ENCODE measurements at regions not wholly inside any gene's neighbourhood (a gene's known extent, or its start where the extent isn't known, plus 50 kb on each side); places are given as distances from the start of the nearest gene placed in this dataset.

DNA sequence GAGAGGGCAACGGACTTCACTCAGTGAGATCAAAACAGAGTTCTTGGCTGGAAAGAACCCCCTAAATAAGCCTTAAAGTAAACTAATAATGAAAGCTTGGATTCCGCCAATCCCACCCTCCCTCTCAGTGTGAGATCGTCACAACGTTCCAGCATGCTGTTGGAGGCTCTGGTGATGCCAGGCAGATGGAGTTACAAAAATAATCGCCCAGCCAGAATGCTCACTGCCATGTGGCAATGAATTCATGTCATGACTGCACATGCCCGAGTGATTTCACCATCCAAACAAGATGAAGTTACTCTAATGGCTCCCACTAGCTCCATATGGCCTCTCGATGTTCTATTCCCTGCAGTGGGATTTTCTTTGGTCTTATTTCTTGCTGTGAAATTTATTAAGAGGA is 248.0 kb downstream of the SPATA18 start:
- no peaks in the 10 kb centered on the region for H4K20me1 ChIP-seq (ENCODE audit: insufficient read depth)
- H3K9me2 ChIP-seq (ENCODE audit: insufficient read depth) = no peaks in the 10 kb centered on the region
- H3K9ac ChIP-seq = no peak overlapping the region
- no peaks in the 10 kb centered on the region for H3K36me3 ChIP-seq (ENCODE audit: low read depth)
- DNase-seq = peak; percentile 45
- no peaks in the 10 kb centered on the region for H3K4me1 ChIP-seq (ENCODE audit: insufficient read depth)
- no peak overlapping the region for H3K27ac ChIP-seq
- H3F3A ChIP-seq (ENCODE audit: insufficient read depth) = no peaks in the 10 kb centered on the region
- peak overlapping the region; percentile 29 for H2AFZ ChIP-seq
- H3K27me3 ChIP-seq (replicated peaks; ENCODE audit: insufficient read depth) = no peaks in the 10 kb centered on the region
- TF ChIP-seq EZH2phosphoT487 (IDR thresholded peaks at IDR 0.05; ENCODE audit: insufficient read depth, low read depth) (no peak), EZH2 (IDR thresholded peaks at IDR 0.05; ENCODE audit: insufficient read depth, poor library complexity, severe bottlenecking) (no peak)
- H3K4me2 ChIP-seq (ENCODE audit: unreplicated experiment) = peak overlapping the region; percentile 17
- H3K4me3 ChIP-seq = 0 out of 2 replicates have a peak overlapping the region, but pooled peaks have one; percentile 4
- 5 to 6% methylated on average over 7 of the region's 7 CpGs for WGBS, 2 experiments (ENCODE audit: low coverage in 1 of 2, low lambda C conversion rate in 2 of 2, missing lambda C conversion rate in 2 of 2)
- no peaks in the 10 kb centered on the region for H3K79me2 ChIP-seq (ENCODE audit: insufficient read depth)
- in situ Hi-C loops (cut with MboI) = no loop called here
- H3K9me3 ChIP-seq (ENCODE audit: low read depth) = no peaks in the 10 kb centered on the region

DNA sequence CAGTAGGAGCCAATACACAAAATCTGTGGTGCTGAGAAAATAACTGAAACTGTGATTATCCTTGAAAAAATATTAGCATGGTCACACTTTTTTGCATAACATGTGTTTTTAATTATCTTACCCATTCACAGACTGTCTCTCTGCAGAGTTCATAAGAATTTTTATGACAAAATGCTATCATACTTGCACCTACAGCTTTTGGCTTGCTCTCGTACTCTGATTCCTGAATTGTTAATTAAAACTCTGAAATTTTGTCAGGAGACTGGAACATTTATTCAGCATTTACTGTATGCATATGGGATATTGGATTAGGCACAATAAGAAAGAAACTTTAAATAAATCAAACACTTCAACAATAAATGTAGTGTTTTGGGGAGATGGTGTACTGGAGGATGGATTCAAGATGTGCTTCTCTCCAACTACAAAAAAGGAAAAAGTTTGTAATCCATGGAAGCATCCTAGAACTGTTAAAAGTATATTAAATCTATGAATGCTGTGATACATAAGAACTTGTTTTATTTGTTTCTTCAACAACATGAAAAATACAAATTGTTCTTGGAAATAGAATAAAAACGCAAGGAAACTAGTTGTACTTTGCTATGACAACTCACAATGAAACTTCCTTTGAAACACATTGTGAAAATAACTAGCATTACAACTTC is 260.5 kb downstream of the SPATA18 start:
- in situ Hi-C loops (cut with MboI) = no loop called here
- Histone ChIP-seq H3K9me3 (ENCODE audit: low read depth) (no peaks in the 10 kb centered on the region), H3F3A (ENCODE audit: insufficient read depth) (no peaks in the 10 kb centered on the region), H3K4me2 (ENCODE audit: unreplicated experiment) (no peak overlapping the region), H2AFZ (no peak overlapping the region), H3K4me1 (ENCODE audit: insufficient read depth) (no peaks in the 10 kb centered on the region), H3K4me3 (no peak overlapping the region), H3K9ac (no peak overlapping the region), H3K27me3 (replicated peaks; ENCODE audit: insufficient read depth) (no peaks in the 10 kb centered on the region; the same call in 1 of the 2 replicates), H3K27ac (no peak overlapping the region), H4K20me1 (ENCODE audit: insufficient read depth) (no peaks in the 10 kb centered on the region), H3K9me2 (ENCODE audit: insufficient read depth) (no peaks in the 10 kb centered on the region), H3K36me3 (ENCODE audit: low read depth) (no peaks in the 10 kb centered on the region), H3K79me2 (ENCODE audit: insufficient read depth) (no peaks in the 10 kb centered on the region)
- TF ChIP-seq EZH2 (IDR thresholded peaks at IDR 0.05; ENCODE audit: insufficient read depth, poor library complexity, severe bottlenecking) (no peak), EZH2phosphoT487 (IDR thresholded peaks at IDR 0.05; ENCODE audit: insufficient read depth, low read depth) (no peak)
- 34 to 40% methylated on average over 2 of the region's 2 CpGs for WGBS, 2 experiments (ENCODE audit: low coverage in 1 of 2, low lambda C conversion rate in 2 of 2, missing lambda C conversion rate in 2 of 2)
- DNase-seq = no peak

DNA sequence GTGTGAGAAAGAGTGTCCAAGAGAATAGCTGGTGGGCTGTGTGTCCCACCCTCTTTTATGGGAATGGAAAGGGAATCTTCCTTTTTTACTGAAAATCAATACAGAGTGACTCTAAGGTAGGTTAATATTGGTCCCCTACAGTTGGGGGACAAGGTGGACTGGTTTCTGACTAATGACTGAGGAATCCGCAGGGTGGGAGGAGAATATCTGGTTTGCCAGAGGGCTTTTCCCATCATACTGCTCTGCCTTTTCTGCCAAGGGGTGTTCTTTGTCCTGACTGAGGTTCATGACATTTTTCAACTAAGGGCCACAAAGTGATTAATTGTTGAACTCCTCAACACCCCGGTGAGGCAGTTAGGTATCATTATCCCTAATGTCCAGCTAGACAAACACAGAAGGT is 261.6 kb downstream of the SPATA18 start:
- no peak overlapping the region for H3K27ac ChIP-seq
- 27 to 41% methylated on average over 2 of the region's 2 CpGs for WGBS, 2 experiments (ENCODE audit: low coverage in 1 of 2, low lambda C conversion rate in 2 of 2, missing lambda C conversion rate in 2 of 2)
- no peak for DNase-seq

DNA sequence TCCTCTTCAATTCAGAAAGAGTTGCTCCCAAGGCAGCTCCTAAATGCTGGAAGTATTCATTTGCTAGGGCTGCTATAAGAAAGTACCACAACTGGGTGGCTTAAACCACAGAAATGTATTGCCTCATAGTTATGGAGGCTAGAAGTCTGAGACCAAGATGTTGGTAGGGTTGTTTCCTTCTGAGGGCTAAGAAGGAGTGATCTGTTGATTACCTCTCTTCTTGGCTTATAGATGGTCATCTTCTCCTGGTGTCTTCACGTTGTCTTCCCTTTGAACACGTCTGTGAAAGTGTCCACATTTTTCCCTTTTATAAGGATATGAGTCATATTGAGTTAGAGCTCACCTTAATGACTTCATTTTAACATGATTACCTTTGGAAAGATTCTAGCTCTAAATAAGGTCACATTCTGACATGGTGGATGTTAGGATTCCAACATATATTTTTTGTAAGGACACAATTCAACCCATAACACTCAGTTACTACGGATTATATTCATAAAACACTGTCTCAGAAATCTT is 266.3 kb downstream of the SPATA18 start:
- in situ Hi-C loops (cut with MboI) = no loop called here

More for the DNA sequence above, 261.6 kb downstream of the SPATA18 start:
- Histone ChIP-seq H3K27me3 (replicated peaks; ENCODE audit: insufficient read depth) (no peaks in the 10 kb centered on the region), H3K4me1 (ENCODE audit: insufficient read depth) (no peaks in the 10 kb centered on the region), H3K4me2 (ENCODE audit: unreplicated experiment) (no peak overlapping the region), H3K4me3 (no peak overlapping the region), H4K20me1 (ENCODE audit: insufficient read depth) (no peaks in the 10 kb centered on the region), H2AFZ (no peak overlapping the region), H3K9me2 (ENCODE audit: insufficient read depth) (no peaks in the 10 kb centered on the region), H3K9ac (no peak overlapping the region), H3F3A (ENCODE audit: insufficient read depth) (no peaks in the 10 kb centered on the region), H3K79me2 (ENCODE audit: insufficient read depth) (no peaks in the 10 kb centered on the region), H3K9me3 (ENCODE audit: low read depth) (no peaks in the 10 kb centered on the region), H3K36me3 (ENCODE audit: low read depth) (no peaks in the 10 kb centered on the region)
- TF ChIP-seq EZH2phosphoT487 (IDR thresholded peaks at IDR 0.05; ENCODE audit: insufficient read depth, low read depth) = no peak
- TF ChIP-seq EZH2 (IDR thresholded peaks at IDR 0.05; ENCODE audit: insufficient read depth, poor library complexity, severe bottlenecking) = no peak
- in situ Hi-C loops (cut with MboI) = no loop called here

More for the DNA sequence above, 266.3 kb downstream of the SPATA18 start:
- WGBS, 2 experiments (ENCODE audit: low coverage in 1 of 2, low lambda C conversion rate in 2 of 2, missing lambda C conversion rate in 2 of 2) = 20 to 37% methylated on average over 3 of the region's 3 CpGs
- Histone ChIP-seq H4K20me1 (ENCODE audit: insufficient read depth) (no peaks in the 10 kb centered on the region), H3K4me3 (no peak overlapping the region), H2AFZ (no peak overlapping the region), H3K4me2 (ENCODE audit: unreplicated experiment) (no peak overlapping the region), H3K4me1 (ENCODE audit: insufficient read depth) (no peaks in the 10 kb centered on the region), H3K79me2 (ENCODE audit: insufficient read depth) (no peaks in the 10 kb centered on the region), H3K9me2 (ENCODE audit: insufficient read depth) (no peaks in the 10 kb centered on the region), H3K27ac (no peak overlapping the region), H3F3A (ENCODE audit: insufficient read depth) (no peaks in the 10 kb centered on the region), H3K9ac (no peak overlapping the region), H3K27me3 (replicated peaks; ENCODE audit: insufficient read depth) (no peaks in the 10 kb centered on the region), H3K9me3 (ENCODE audit: low read depth) (no peaks in the 10 kb centered on the region), H3K36me3 (ENCODE audit: low read depth) (no peaks in the 10 kb centered on the region)
- TF ChIP-seq EZH2phosphoT487 (IDR thresholded peaks at IDR 0.05; ENCODE audit: insufficient read depth, low read depth) (no peak), EZH2 (IDR thresholded peaks at IDR 0.05; ENCODE audit: insufficient read depth, poor library complexity, severe bottlenecking) (no peak)
- DNase-seq = peak; percentile 1

Data from GM23248 (cell line).